SU-DHL-6 (cell line): ENCODE measurements at regions not wholly inside any gene's neighbourhood (a gene's known extent, or its start where the extent isn't known, plus 50 kb on each side); places are given as distances from the start of the nearest gene placed in this dataset.

Experiments
- H2AFZ ChIP-seq: fragments of 200-600 bp; sonication (generic); 2 replicates; pipeline ENCODE4 v1.6.1; 2014; ENCODE audit warnings: low read depth, mild to moderate bottlenecking, moderate library complexity, mixed read lengths, antibody characterized with exemption, low read length; ENCODE audit not compliant: severe bottlenecking
- H3F3A ChIP-seq: fragments of 200-600 bp; shearing (Covaris generic); 2 replicates; pipeline ENCODE4 v1.6.0; 2016; ENCODE audit warnings: antibody characterized with exemption, mild to moderate bottlenecking; ENCODE audit not compliant: insufficient read depth
- H3K27ac ChIP-seq: fragments of 200-600 bp; sonication (generic); 2 replicates; pipeline ENCODE4 v1.5.1; 2016; ENCODE audit warnings: low read depth, mild to moderate bottlenecking, low read length, moderate library complexity, mixed read lengths
- H3K27me3 ChIP-seq: fragments of 200-600 bp; sonication (generic), shearing (Covaris generic); 2 replicates; pipeline ENCODE4 v1.6.0; 2014; ENCODE audit warnings: mild to moderate bottlenecking, low read length
- H3K36me3 ChIP-seq: fragments of 200-600 bp; sonication (generic); 2 replicates; pipeline ENCODE4 v1.6.1; 2014; ENCODE audit warnings: mild to moderate bottlenecking, low read length, mixed read lengths
- H3K4me2 ChIP-seq: fragments of 300-600, 200-600 bp; shearing (Covaris generic), sonication (generic); 2 replicates; pipeline ENCODE4 v1.6.0; 2014; ENCODE audit warnings: low read length, low read depth, mild to moderate bottlenecking; ENCODE audit not compliant: poor library complexity, severe bottlenecking
- H3K4me3 ChIP-seq: fragments of 200-600 bp; sonication (generic); 2 replicates; pipeline ENCODE4 v1.5.1; 2014; ENCODE audit warnings: antibody characterized with exemption, low read length, mild to moderate bottlenecking, mixed read lengths; ENCODE audit not compliant: insufficient read depth, poor library complexity, severe bottlenecking
- H3K79me2 ChIP-seq: fragments of 200-600 bp; sonication (generic); 2 replicates; pipeline ENCODE4 v1.6.1; 2014; ENCODE audit warnings: mild to moderate bottlenecking, low read length, moderate library complexity; ENCODE audit not compliant: insufficient read depth
- H3K9ac ChIP-seq: fragments of 200-600 bp; sonication (generic); 2 replicates; pipeline ENCODE4 v1.7.0; 2014; ENCODE audit warnings: mild to moderate bottlenecking, low read length
- H3K9me2 ChIP-seq: fragments of 200-600 bp; sonication (generic); replicated peaks from 2 replicates; pipeline ENCODE4 v1.6.1; 2014; ENCODE audit warnings: low read length; ENCODE audit not compliant: insufficient read depth
- H3K9me3 ChIP-seq: fragments of 200-600 bp; sonication (generic); 2 replicates; pipeline ENCODE4 v1.6.1; 2014; ENCODE audit warnings: low read length, mixed read lengths; ENCODE audit not compliant: insufficient read depth
- H4K20me1 ChIP-seq: fragments of 200-600 bp; sonication (generic); 2 replicates; pipeline ENCODE4 v1.6.1; 2014; ENCODE audit warnings: low read depth, mild to moderate bottlenecking, antibody characterized with exemption, low read length, moderate library complexity, mixed read lengths
- CTCF ChIP-seq: fragments of 200-600 bp; sonication (generic); IDR thresholded peaks from one replicate; pipeline ENCODE4 v1.5.1; 2017; ENCODE audit warnings: antibody characterized with exemption, mild to moderate bottlenecking, low read length, moderate library complexity; ENCODE audit not compliant: insufficient read depth, poor library complexity, severe bottlenecking
- EZH2phosphoT487 ChIP-seq: fragments of 200-600 bp; sonication (generic), shearing (Covaris generic); conservative IDR thresholded peaks from 2 replicates; pipeline ENCODE4 v1.6.1; 2018; ENCODE audit warnings: mild to moderate bottlenecking, antibody characterized with exemption, low read length, moderate library complexity, mixed read lengths

GRCh38 chr15:93703092-93703739 is 528.1 kb upstream of the MCTP2 start:
- Histone ChIP-seq H3K36me3 (no peaks in the 10 kb centered on the region), H3K9me2 (no peaks in the 10 kb centered on the region), H2AFZ (no peak overlapping the region), H3K9me3 (no peaks in the 10 kb centered on the region), H3K79me2 (no peaks in the 10 kb centered on the region), H3K4me2 (no peak overlapping the region), H3F3A (no peaks in the 10 kb centered on the region), H3K27me3 (no peaks in the 10 kb centered on the region), H3K9ac (no peak overlapping the region), H3K4me3 (no peak overlapping the region), H4K20me1 (no peaks in the 10 kb centered on the region), H3K27ac (no peak overlapping the region)
- TF ChIP-seq EZH2phosphoT487 (no peak), CTCF (no peak)

GRCh38 chr15:93700051-93700450 is 531.3 kb upstream of the MCTP2 start:
- Histone ChIP-seq H2AFZ (no peak overlapping the region), H3K4me2 (no peak overlapping the region), H3K36me3 (no peaks in the 10 kb centered on the region), H3K27ac (no peak overlapping the region), H3K9me3 (no peaks in the 10 kb centered on the region), H4K20me1 (no peaks in the 10 kb centered on the region), H3K9ac (no peak overlapping the region), H3K9me2 (no peaks in the 10 kb centered on the region), H3K4me3 (no peak overlapping the region), H3K27me3 (no peaks in the 10 kb centered on the region), H3K79me2 (no peaks in the 10 kb centered on the region), H3F3A (no peaks in the 10 kb centered on the region)
- TF ChIP-seq EZH2phosphoT487: no peak
- no peak for TF ChIP-seq CTCF

- Histone ChIP-seq H3K9me3 (no peaks in the 10 kb centered on the region), H3K27ac (no peak overlapping the region), H3K9ac (no peak overlapping the region), H4K20me1 (no peaks in the 10 kb centered on the region), H3K9me2 (no peaks in the 10 kb centered on the region), H3K4me2 (no peak overlapping the region), H3K4me3 (no peak overlapping the region), H3K79me2 (no peaks in the 10 kb centered on the region), H3K36me3 (no peaks in the 10 kb centered on the region), H3K27me3 (no peaks in the 10 kb centered on the region), H3F3A (no peaks in the 10 kb centered on the region), H2AFZ (no peak overlapping the region)
- TF ChIP-seq EZH2phosphoT487: no peak
- TF ChIP-seq CTCF: no peak
These were observed 537.3 kb upstream of the MCTP2 start for GRCh38 chr15:93694033-93694432.
